ENCODE measurements at regions not wholly inside any gene's neighbourhood (a gene's known extent, or its start where the extent isn't known, plus 50 kb on each side); places are given as distances from the start of the nearest gene placed in this dataset.
"Not testable (repeated sequence)": the region's sequence is repeated elsewhere in the genome, so short reads cannot be mapped to it uniquely, and the experiment has no call there.

DNA sequence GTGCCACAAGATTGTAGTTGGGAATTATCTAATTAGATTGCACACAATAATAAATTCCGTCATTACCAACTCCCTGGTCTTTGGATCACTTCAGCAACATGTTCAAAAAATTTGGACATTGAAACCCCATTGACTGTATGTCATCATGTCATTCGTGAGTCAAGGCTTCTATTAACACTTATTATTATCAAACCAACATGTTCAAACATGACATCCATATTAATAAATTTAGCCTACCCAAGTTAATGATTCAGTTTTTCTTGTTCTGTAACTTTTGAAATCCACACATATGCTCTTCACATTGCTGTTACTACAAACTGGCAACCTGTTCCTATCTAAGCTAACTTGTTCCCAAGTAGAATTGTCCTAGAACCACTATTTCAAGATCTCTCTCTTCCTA lies 1142.7 kb upstream of the SLC39A10 start:
- no peak overlapping the region for H3K27ac ChIP-seq (ENCODE audit: low read depth, low read length, poor library complexity, severe bottlenecking)
- no peaks in the 10 kb centered on the region for H3K9me3 ChIP-seq (ENCODE audit: low read length)
- DNase-seq (ENCODE audit: low spot score): no peak
- H3K9me2 ChIP-seq (ENCODE audit: insufficient read depth, low read length): no peaks in the 10 kb centered on the region
- no TSS peak for BruUV-seq (replicated peaks)
- H3K4me1 ChIP-seq (ENCODE audit: insufficient read depth, low read length, poor library complexity, severe bottlenecking): no peaks in the 10 kb centered on the region
- TF ChIP-seq, protein P1, sequence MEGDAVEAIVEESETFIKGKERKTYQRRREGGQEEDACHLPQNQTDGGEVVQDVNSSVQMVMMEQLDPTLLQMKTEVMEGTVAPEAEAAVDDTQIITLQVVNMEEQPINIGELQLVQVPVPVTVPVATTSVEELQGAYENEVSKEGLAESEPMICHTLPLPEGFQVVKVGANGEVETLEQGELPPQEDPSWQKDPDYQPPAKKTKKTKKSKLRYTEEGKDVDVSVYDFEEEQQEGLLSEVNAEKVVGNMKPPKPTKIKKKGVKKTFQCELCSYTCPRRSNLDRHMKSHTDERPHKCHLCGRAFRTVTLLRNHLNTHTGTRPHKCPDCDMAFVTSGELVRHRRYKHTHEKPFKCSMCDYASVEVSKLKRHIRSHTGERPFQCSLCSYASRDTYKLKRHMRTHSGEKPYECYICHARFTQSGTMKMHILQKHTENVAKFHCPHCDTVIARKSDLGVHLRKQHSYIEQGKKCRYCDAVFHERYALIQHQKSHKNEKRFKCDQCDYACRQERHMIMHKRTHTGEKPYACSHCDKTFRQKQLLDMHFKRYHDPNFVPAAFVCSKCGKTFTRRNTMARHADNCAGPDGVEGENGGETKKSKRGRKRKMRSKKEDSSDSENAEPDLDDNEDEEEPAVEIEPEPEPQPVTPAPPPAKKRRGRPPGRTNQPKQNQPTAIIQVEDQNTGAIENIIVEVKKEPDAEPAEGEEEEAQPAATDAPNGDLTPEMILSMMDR (conservative IDR thresholded peaks at IDR 0.05; ENCODE audit: low read length): no peak
- TF ChIP-seq EZH2phosphoT487 (IDR thresholded peaks at IDR 0.05; ENCODE audit: borderline replicate concordance, low read depth, low read length): no peak
- H3K4me3 ChIP-seq (ENCODE audit: low read depth, low read length, poor library complexity, severe bottlenecking): no peak overlapping the region
- H3K36me3 ChIP-seq (ENCODE audit: insufficient read depth, low read length): no peaks in the 10 kb centered on the region
- H3K79me2 ChIP-seq (ENCODE audit: insufficient read depth, low read depth, low read length): no peaks in the 10 kb centered on the region
- no peak overlapping the region for H3K4me2 ChIP-seq (ENCODE audit: low read length)
- intact Hi-C loops (cut with micrococcal nuclease; ENCODE audit: unreplicated experiment): no loop called here
- CTCF ChIA-PET (ENCODE audit: unreplicated experiment): no interaction called here
- POLR2A ChIA-PET: no interaction called here
- no peaks in the 10 kb centered on the region for H4K20me1 ChIP-seq (ENCODE audit: insufficient read depth, low read length)
- H2AFZ ChIP-seq (ENCODE audit: low read length): no peak overlapping the region

DNA sequence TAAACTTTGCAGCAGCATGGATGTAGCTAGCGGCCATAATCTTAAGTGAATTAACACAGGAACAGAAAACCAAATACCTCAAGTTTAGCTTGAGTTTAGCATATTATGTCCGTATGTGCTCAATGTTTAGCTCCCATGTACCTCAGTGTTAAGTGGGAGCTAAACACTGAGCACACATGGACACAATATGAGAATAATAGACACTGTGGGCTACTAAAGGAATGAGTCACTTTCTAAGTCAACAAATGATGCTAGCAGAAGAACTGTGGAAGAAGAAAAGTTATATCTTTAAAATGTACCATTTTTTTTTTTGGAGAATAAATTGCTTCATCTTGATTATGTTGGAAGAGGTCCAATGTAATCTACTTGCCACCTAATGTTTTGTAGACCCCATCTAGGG lies 1146.0 kb upstream of the SLC39A10 start:
- H3K4me1 ChIP-seq (ENCODE audit: insufficient read depth, low read length, poor library complexity, severe bottlenecking); H3K36me3 ChIP-seq (ENCODE audit: insufficient read depth, low read length); H2AFZ ChIP-seq (ENCODE audit: low read length); H3K9me2 ChIP-seq (ENCODE audit: insufficient read depth, low read length); CTCF ChIA-PET (ENCODE audit: unreplicated experiment); POLR2A ChIA-PET; H3K9me3 ChIP-seq (ENCODE audit: low read length); intact Hi-C loops (cut with micrococcal nuclease; ENCODE audit: unreplicated experiment); H3K4me2 ChIP-seq (ENCODE audit: low read length); H3K4me3 ChIP-seq (ENCODE audit: low read depth, low read length, poor library complexity, severe bottlenecking); H3K27ac ChIP-seq (ENCODE audit: low read depth, low read length, poor library complexity, severe bottlenecking); H3K79me2 ChIP-seq (ENCODE audit: insufficient read depth, low read depth, low read length); BruUV-seq (replicated peaks); H4K20me1 ChIP-seq (ENCODE audit: insufficient read depth, low read length); DNase-seq (ENCODE audit: low spot score): not testable (repeated sequence)

DNA sequence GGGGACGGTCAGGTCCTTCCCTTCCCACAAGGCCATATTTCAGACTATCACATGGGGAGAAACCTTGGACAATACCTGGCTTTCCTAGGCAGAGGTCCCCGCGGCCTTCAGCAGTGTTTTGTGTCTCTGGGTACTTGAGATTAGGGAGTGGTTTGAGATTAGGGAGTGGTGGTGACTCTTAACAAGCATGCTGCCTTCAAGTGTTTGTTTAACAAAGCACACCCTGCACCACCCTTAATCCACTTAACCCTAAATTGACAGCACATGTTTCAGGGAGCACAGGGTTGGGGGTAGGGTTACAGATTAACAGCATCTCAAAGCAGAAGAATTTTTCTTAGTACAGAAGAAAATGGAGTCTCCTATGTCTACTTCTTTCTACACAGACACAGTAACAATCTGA lies 1152.2 kb upstream of the SLC39A10 start:
- H3K4me3 ChIP-seq (ENCODE audit: low read depth, low read length, poor library complexity, severe bottlenecking); DNase-seq (ENCODE audit: low spot score); POLR2A ChIA-PET; intact Hi-C loops (cut with micrococcal nuclease; ENCODE audit: unreplicated experiment); H3K4me2 ChIP-seq (ENCODE audit: low read length); H2AFZ ChIP-seq (ENCODE audit: low read length); H3K9me3 ChIP-seq (ENCODE audit: low read length); H3K9me2 ChIP-seq (ENCODE audit: insufficient read depth, low read length); H3K36me3 ChIP-seq (ENCODE audit: insufficient read depth, low read length); BruUV-seq (replicated peaks); H3K27ac ChIP-seq (ENCODE audit: low read depth, low read length, poor library complexity, severe bottlenecking); H3K4me1 ChIP-seq (ENCODE audit: insufficient read depth, low read length, poor library complexity, severe bottlenecking); H3K79me2 ChIP-seq (ENCODE audit: insufficient read depth, low read depth, low read length); CTCF ChIA-PET (ENCODE audit: unreplicated experiment); H4K20me1 ChIP-seq (ENCODE audit: insufficient read depth, low read length): not testable (repeated sequence)

DNA sequence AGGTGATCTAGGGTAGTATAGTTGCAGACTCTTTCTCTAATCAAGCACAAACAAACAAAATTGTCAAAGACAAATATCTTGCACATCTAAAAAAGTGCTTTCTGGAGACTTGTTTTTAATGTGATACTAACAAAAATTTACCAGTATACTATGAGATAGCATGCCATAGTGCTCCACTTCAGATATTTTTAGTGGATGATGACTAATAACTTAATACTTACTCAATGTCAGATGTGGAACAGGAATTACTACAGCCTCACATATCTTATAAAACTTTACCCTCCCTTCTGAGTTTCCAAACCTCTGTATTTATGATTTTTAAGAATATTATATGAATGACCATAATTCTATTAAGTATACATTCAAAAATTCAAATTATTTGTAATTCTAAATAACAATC lies 1162.0 kb upstream of the SLC39A10 start:
- CTCF ChIA-PET (ENCODE audit: unreplicated experiment): no interaction called here
- H3K9me3 ChIP-seq (ENCODE audit: low read length): no peaks in the 10 kb centered on the region
- no peak overlapping the region for H3K4me3 ChIP-seq (ENCODE audit: low read depth, low read length, poor library complexity, severe bottlenecking)

More for the DNA sequence above, 1162.0 kb upstream of the SLC39A10 start:
- DNase-seq (ENCODE audit: low spot score): no peak
- TF ChIP-seq EZH2phosphoT487 (IDR thresholded peaks at IDR 0.05; ENCODE audit: borderline replicate concordance, low read depth, low read length): no peak
- TF ChIP-seq, protein P1 (conservative IDR thresholded peaks at IDR 0.05; ENCODE audit: low read length): no peak
- Histone ChIP-seq H3K27ac (ENCODE audit: low read depth, low read length, poor library complexity, severe bottlenecking) (no peak overlapping the region), H4K20me1 (ENCODE audit: insufficient read depth, low read length) (no peaks in the 10 kb centered on the region), H3K4me2 (ENCODE audit: low read length) (no peak overlapping the region), H2AFZ (ENCODE audit: low read length) (no peak overlapping the region), H3K4me1 (ENCODE audit: insufficient read depth, low read length, poor library complexity, severe bottlenecking) (no peaks in the 10 kb centered on the region), H3K36me3 (ENCODE audit: insufficient read depth, low read length) (no peaks in the 10 kb centered on the region), H3K9me2 (ENCODE audit: insufficient read depth, low read length) (no peaks in the 10 kb centered on the region), H3K79me2 (ENCODE audit: insufficient read depth, low read depth, low read length) (no peaks in the 10 kb centered on the region)
- no TSS peak for BruUV-seq (replicated peaks)
- POLR2A ChIA-PET: no interaction called here
- intact Hi-C loops (cut with micrococcal nuclease; ENCODE audit: unreplicated experiment): no loop called here
